ENCODE measurements at regions not wholly inside any gene's neighbourhood (a gene's known extent, or its start where the extent isn't known, plus 50 kb on each side); places are given as distances from the start of the nearest gene placed in this dataset.
"Not testable (repeated sequence)": the region's sequence is repeated elsewhere in the genome, so short reads cannot be mapped to it uniquely, and the experiment has no call there.

DNA sequence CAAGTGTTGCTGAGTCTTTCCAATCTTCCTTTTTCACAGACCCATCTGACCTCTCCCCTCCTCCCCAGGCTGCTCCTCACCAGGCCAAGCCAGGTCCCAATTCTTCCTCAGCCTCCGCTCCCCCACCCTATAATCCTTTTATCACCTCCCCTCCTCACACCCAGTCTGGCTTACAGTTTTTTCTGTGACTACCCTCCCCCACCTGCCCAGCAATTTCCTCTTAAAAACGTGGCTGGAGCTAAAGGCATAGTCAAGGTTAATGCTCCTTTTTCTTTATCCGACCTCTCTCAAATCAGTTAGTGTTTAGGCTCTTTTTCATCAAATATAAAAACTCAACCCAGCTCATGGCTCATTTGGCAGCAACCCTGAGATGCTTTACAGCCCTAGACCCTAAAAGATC, 270.9 kb downstream of the NUF2 start:
- TF ChIP-seq, protein P1, sequence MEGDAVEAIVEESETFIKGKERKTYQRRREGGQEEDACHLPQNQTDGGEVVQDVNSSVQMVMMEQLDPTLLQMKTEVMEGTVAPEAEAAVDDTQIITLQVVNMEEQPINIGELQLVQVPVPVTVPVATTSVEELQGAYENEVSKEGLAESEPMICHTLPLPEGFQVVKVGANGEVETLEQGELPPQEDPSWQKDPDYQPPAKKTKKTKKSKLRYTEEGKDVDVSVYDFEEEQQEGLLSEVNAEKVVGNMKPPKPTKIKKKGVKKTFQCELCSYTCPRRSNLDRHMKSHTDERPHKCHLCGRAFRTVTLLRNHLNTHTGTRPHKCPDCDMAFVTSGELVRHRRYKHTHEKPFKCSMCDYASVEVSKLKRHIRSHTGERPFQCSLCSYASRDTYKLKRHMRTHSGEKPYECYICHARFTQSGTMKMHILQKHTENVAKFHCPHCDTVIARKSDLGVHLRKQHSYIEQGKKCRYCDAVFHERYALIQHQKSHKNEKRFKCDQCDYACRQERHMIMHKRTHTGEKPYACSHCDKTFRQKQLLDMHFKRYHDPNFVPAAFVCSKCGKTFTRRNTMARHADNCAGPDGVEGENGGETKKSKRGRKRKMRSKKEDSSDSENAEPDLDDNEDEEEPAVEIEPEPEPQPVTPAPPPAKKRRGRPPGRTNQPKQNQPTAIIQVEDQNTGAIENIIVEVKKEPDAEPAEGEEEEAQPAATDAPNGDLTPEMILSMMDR (conservative IDR thresholded peaks at IDR 0.05), result not testable (repeated sequence)
- TF ChIP-seq ZFX (IDR thresholded peaks at IDR 0.05), result not testable (repeated sequence)
